ENCODE measurements at regions not wholly inside any gene's neighbourhood (a gene's known extent, or its start where the extent isn't known, plus 50 kb on each side); places are given as distances from the start of the nearest gene placed in this dataset.

DNA sequence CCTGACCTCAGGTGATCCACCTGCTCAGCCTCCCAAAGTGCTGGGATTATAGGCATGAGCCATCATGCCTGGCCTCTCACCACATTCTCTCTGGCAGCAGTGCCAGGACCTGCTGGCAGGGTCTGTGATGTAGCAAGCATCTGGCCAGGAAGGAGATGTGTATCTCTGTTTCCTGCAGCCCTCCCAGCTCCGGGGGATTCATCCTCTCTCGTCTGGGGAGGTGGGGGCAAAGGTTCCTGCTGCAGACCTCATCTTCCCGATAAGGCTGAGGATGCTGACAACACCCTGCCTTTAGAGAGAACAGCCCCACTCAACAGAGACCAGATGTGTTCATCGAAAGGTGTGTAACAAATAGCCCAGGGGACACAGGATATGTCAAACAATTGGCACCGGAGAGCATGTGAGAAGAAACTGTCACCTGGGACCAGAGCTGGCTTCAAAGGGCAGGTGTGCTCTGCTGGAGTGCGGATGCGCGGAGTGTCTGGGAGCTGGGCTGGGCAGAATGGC lies 54.8 kb upstream of the SEC14L1 start:
- TF ChIP-seq ZFP36 (IDR thresholded peaks at IDR 0.05; ENCODE audit: borderline replicate concordance, partially characterized antibody) (no peak), REST (IDR thresholded peaks at IDR 0.05) (no peak), HOXA7 (CRISPR knock-in tag; IDR thresholded peaks at IDR 0.05) (no peak), HMGXB4 (CRISPR knock-in tag; IDR thresholded peaks at IDR 0.05; ENCODE audit: borderline replicate concordance) (no peak), CTCF (IDR thresholded peaks at IDR 0.05) (no peak), BHLHE40 (IDR thresholded peaks at IDR 0.05; ENCODE audit: low read depth, low read length) (no peak), PBX3 (IDR thresholded peaks at IDR 0.05) (no peak), POLR2A (IDR thresholded peaks at IDR 0.05; ENCODE audit: low read length) (no peak), JUN (IDR thresholded peaks at IDR 0.05) (no peak)

Data from A549 (cell line).